ENCODE measurements at regions not wholly inside any gene's neighbourhood (a gene's known extent, or its start where the extent isn't known, plus 50 kb on each side); places are given as distances from the start of the nearest gene placed in this dataset.

DNA sequence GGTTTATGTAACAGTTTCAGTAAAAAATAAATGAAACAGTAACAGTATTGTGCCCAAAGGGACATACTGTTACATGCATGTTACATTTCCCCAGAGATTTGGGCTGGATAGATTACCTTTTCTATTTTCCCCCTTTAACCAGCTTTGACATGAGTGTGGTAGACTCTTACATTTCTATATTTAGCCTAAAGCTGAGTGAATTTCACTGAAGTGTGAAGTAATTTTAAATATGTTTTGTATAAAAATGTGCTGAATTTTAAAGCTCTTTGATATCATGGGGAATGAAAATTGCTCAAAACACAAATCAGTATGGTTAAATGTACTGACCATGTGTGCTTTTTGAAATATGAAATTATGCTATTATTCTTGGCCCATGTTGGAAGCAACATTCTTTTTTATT is 122.3 kb upstream of the CDH10 start:
- TF ChIP-seq POLR2A (IDR thresholded peaks at IDR 0.05; ENCODE audit: low read length) (no peak), GATA1 (IDR thresholded peaks at IDR 0.05; ENCODE audit: low read depth, low read length) (no peak)

Data from erythroblast (primary cell).